GM12875 (cell line): ENCODE measurements at regions not wholly inside any gene's neighbourhood (a gene's known extent, or its start where the extent isn't known, plus 50 kb on each side); places are given as distances from the start of the nearest gene placed in this dataset.
"Not testable (repeated sequence)": the region's sequence is repeated elsewhere in the genome, so short reads cannot be mapped to it uniquely, and the experiment has no call there.

Experiments used
- H3K4me3 ChIP-seq: one replicate; pipeline ENCODE4 v1.5.1; 2011; ENCODE audit warnings: low read depth, low read length, control low read depth
- CTCF ChIP-seq: IDR thresholded peaks from 2 replicates; pipeline ENCODE4 v1.5.1; 2011; ENCODE audit warnings: low read depth, mild to moderate bottlenecking, control low read depth, inconsistent platforms, low read length, moderate library complexity, borderline replicate concordance; ENCODE audit not compliant: insufficient read depth

- no peak overlapping the region for H3K4me3 ChIP-seq
- no peak for TF ChIP-seq CTCF
Observed at GRCh38 chr20:40887105-40887504, 141.5 kb upstream of the TOP1 start.

GRCh38 chr20:40889266-40889665 lies 139.4 kb upstream of the TOP1 start:
- not testable (repeated sequence) for H3K4me3 ChIP-seq

GRCh38 chr20:40890181-40890580 lies 138.4 kb upstream of the TOP1 start:
- no peak for TF ChIP-seq CTCF
- no peak overlapping the region for H3K4me3 ChIP-seq

- TF ChIP-seq CTCF: no peak
Observed at GRCh38 chr20:40890635-40891034, 138.0 kb upstream of the TOP1 start.

GRCh38 chr20:40891351-40891750 lies 137.3 kb upstream of the TOP1 start:
- no peak overlapping the region for H3K4me3 ChIP-seq
- TF ChIP-seq CTCF: no peak

More at GRCh38 chr20:40890635-40891034, 138.0 kb upstream of the TOP1 start:
- H3K4me3 ChIP-seq: no peak overlapping the region

GRCh38 chr20:40892642-40893041 lies 136.0 kb upstream of the TOP1 start:
- TF ChIP-seq CTCF: no peak
- no peak overlapping the region for H3K4me3 ChIP-seq

- TF ChIP-seq CTCF: no peak
Observed at GRCh38 chr20:40893610-40894236, 134.9 kb upstream of the TOP1 start.

GRCh38 chr20:40894237-40894630 lies 134.4 kb upstream of the TOP1 start:
- no peak overlapping the region for H3K4me3 ChIP-seq
- no peak for TF ChIP-seq CTCF

More at GRCh38 chr20:40893610-40894236, 134.9 kb upstream of the TOP1 start:
- H3K4me3 ChIP-seq: no peak overlapping the region
